Astrocyte (in vitro differentiated cells and primary cell): ENCODE measurements at regions not wholly inside any gene's neighbourhood (a gene's known extent, or its start where the extent isn't known, plus 50 kb on each side); places are given as distances from the start of the nearest gene placed in this dataset.

Experiments used
- DNase-seq: peaks from one replicate; pipeline ENCODE4 v3.0.0-alpha.2; 2010; ENCODE audit warnings: low read depth
- FAIRE-seq: peaks from 2 replicates; lab custom pipeline; 2011; peaks lifted over from hg19 to GRCh38; lab: Jason Lieb, UNC
- H2AFZ ChIP-seq: 2 replicates; pipeline ENCODE4 v1.6.0; 2012; ENCODE audit warnings: low read depth, low read length, inconsistent platforms
- H3K27ac ChIP-seq: 2 replicates; pipeline ENCODE4 v1.5.1; 2011; ENCODE audit warnings: low read depth, low read length, inconsistent platforms
- H3K27me3 ChIP-seq: 2 replicates; pipeline ENCODE4 v1.6.0; 2011; ENCODE audit warnings: low read length, inconsistent platforms; ENCODE audit not compliant: insufficient read depth
- H3K36me3 ChIP-seq: 2 replicates; pipeline ENCODE4 v1.5.1; 2011; ENCODE audit warnings: low read length, inconsistent platforms; ENCODE audit not compliant: insufficient read depth
- H3K4me1 ChIP-seq: 2 replicates; pipeline ENCODE4 v1.5.1; 2011; ENCODE audit warnings: low read length, inconsistent platforms; ENCODE audit not compliant: insufficient read depth
- H3K4me2 ChIP-seq: 2 replicates; pipeline ENCODE4 v1.6.0; 2012; ENCODE audit warnings: low read length, inconsistent platforms
- H3K4me3 ChIP-seq: 2 replicates; pipeline ENCODE4 v1.5.1; 2011; ENCODE audit warnings: low read depth, mild to moderate bottlenecking, low read length, inconsistent platforms; ENCODE audit not compliant: insufficient read depth
- H3K79me2 ChIP-seq: 2 replicates; pipeline ENCODE4 v1.6.0; 2012; ENCODE audit warnings: mild to moderate bottlenecking, low read length, inconsistent platforms; ENCODE audit not compliant: insufficient read depth
- H3K9ac ChIP-seq: 2 replicates; pipeline ENCODE4 v1.6.0; 2012; ENCODE audit warnings: mild to moderate bottlenecking, low read length, inconsistent platforms
- H3K9me3 ChIP-seq: 2 replicates; pipeline ENCODE4 v1.5.1; 2012; ENCODE audit warnings: low read depth, mild to moderate bottlenecking, low read length, inconsistent platforms; ENCODE audit not compliant: insufficient read depth
- H4K20me1 ChIP-seq: 2 replicates; pipeline ENCODE4 v1.6.0; 2012; ENCODE audit warnings: low read length, inconsistent platforms; ENCODE audit not compliant: insufficient read depth
- H3K27ac Mint-ChIP-seq: one replicate; pipeline ENCODE4 v1.8.0; 2021; ENCODE audit warnings: mild to moderate bottlenecking, mixed read lengths; ENCODE audit not compliant: unreplicated experiment
- H3K27me3 Mint-ChIP-seq: one replicate; pipeline ENCODE4 v1.8.0; 2021; ENCODE audit warnings: low read depth, mixed read lengths; ENCODE audit not compliant: unreplicated experiment
- H3K36me3 Mint-ChIP-seq: one replicate; pipeline ENCODE4 v1.8.0; 2021; ENCODE audit warnings: low read depth, mixed read lengths; ENCODE audit not compliant: unreplicated experiment
- H3K4me1 Mint-ChIP-seq: one replicate; pipeline ENCODE4 v1.8.0; 2021; ENCODE audit warnings: low read depth, mixed read lengths; ENCODE audit not compliant: unreplicated experiment
- H3K4me3 Mint-ChIP-seq: one replicate; pipeline ENCODE4 v1.8.0; 2021; ENCODE audit warnings: mild to moderate bottlenecking, moderate library complexity, mixed read lengths; ENCODE audit not compliant: unreplicated experiment
- H3K9me3 Mint-ChIP-seq: one replicate; pipeline ENCODE4 v1.8.0; 2021; ENCODE audit warnings: mild to moderate bottlenecking, mixed read lengths; ENCODE audit not compliant: unreplicated experiment
- CTCF ChIP-seq: IDR thresholded peaks from 2 replicates; pipeline ENCODE4 v1.5.1; 2011; ENCODE audit warnings: low read depth, mild to moderate bottlenecking, inconsistent platforms, low read length, moderate library complexity; ENCODE audit not compliant: insufficient read depth
- EZH2 ChIP-seq: IDR thresholded peaks from 2 replicates; pipeline ENCODE4 v1.6.1; 2012; ENCODE audit warnings: mild to moderate bottlenecking, low read length, inconsistent platforms; ENCODE audit not compliant: insufficient read depth

DNA sequence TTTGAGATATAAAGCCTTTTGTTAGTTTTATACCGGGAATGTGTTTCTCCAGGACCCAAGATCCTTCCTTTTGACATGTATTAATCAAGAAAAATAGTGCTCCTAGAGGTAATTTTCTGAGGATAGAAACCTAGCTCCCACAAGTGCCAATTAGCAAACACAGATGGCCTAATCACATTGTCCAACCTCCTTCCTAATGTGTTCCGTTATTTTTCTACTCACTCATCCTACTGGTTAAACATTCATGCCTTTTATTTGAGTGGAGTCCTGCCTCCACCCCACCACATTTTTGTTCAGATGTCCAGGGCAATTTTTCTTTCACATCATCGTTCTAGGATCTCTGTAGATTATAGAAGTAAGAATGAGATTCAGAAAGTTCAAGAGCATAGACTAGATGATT is 610.0 kb upstream of the MBL2 start:
- Mint-ChIP-seq H3K36me3 (no peaks in the 10 kb centered on the region), H3K9me3 (no peaks in the 10 kb centered on the region), H3K27ac (no peak overlapping the region), H3K4me1 (no peaks in the 10 kb centered on the region), H3K27me3 (no peaks in the 10 kb centered on the region), H3K4me3 (no peak overlapping the region)
- no peak overlapping the region for H3K4me2 ChIP-seq
- no peaks in the 10 kb centered on the region for H3K36me3 ChIP-seq
- no peak overlapping the region for H3K9ac ChIP-seq
- no peak overlapping the region for H3K27ac ChIP-seq
- no peaks in the 10 kb centered on the region for H3K27me3 ChIP-seq
- H3K9me3 ChIP-seq, result no peaks in the 10 kb centered on the region
- H3K4me3 ChIP-seq, result no peak overlapping the region
- H2AFZ ChIP-seq, result no peak overlapping the region
- no peak for TF ChIP-seq EZH2
- TF ChIP-seq CTCF, result no peak
- H3K79me2 ChIP-seq, result no peaks in the 10 kb centered on the region
- no peaks in the 10 kb centered on the region for H3K4me1 ChIP-seq
- DNase-seq (no peak), FAIRE-seq (no peak)
- H4K20me1 ChIP-seq, result no peaks in the 10 kb centered on the region

GRCh38 chr10:53379956-53380355 is 607.4 kb upstream of the MBL2 start:
- Mint-ChIP-seq H3K27me3 (no peaks in the 10 kb centered on the region), H3K4me1 (no peaks in the 10 kb centered on the region), H3K36me3 (no peaks in the 10 kb centered on the region), H3K9me3 (no peaks in the 10 kb centered on the region), H3K4me3 (no peak overlapping the region), H3K27ac (no peak overlapping the region)
- no peaks in the 10 kb centered on the region for H3K27me3 ChIP-seq
- H3K4me2 ChIP-seq, result no peak overlapping the region
- H3K36me3 ChIP-seq, result no peaks in the 10 kb centered on the region
- H3K9ac ChIP-seq, result no peak overlapping the region
- no peaks in the 10 kb centered on the region for H3K4me1 ChIP-seq
- no peaks in the 10 kb centered on the region for H3K79me2 ChIP-seq
- no peak overlapping the region for H2AFZ ChIP-seq
- FAIRE-seq (no peak), DNase-seq (no peak)
- H3K27ac ChIP-seq, result no peak overlapping the region
- no peaks in the 10 kb centered on the region for H4K20me1 ChIP-seq
- TF ChIP-seq EZH2 (no peak), CTCF (no peak)
- no peak overlapping the region for H3K4me3 ChIP-seq
- no peaks in the 10 kb centered on the region for H3K9me3 ChIP-seq

- H3K27me3 ChIP-seq, result no peaks in the 10 kb centered on the region
- Mint-ChIP-seq H3K4me1 (no peaks in the 10 kb centered on the region), H3K36me3 (no peaks in the 10 kb centered on the region), H3K27me3 (no peaks in the 10 kb centered on the region), H3K27ac (no peak overlapping the region), H3K4me3 (no peak overlapping the region), H3K9me3 (peaks cover 8% of the 10 kb centered on the region)
- no peak overlapping the region for H3K27ac ChIP-seq
- DNase-seq, result no peak
- no peaks in the 10 kb centered on the region for H3K36me3 ChIP-seq
- no peak for FAIRE-seq
- no peak overlapping the region for H3K9ac ChIP-seq
- no peak for TF ChIP-seq EZH2
- H3K4me1 ChIP-seq, result no peaks in the 10 kb centered on the region
- H3K9me3 ChIP-seq, result no peaks in the 10 kb centered on the region
- no peaks in the 10 kb centered on the region for H4K20me1 ChIP-seq
- H2AFZ ChIP-seq, result no peak overlapping the region
- no peak overlapping the region for H3K4me2 ChIP-seq
- H3K79me2 ChIP-seq, result no peaks in the 10 kb centered on the region
- H3K4me3 ChIP-seq, result no peak overlapping the region
These were observed 597.8 kb upstream of the MBL2 start for GRCh38 chr10:53370347-53370746.
